Renal cortex interstitium (tissue), 11 donors: ENCODE measurements at regions not wholly inside any gene's neighbourhood (a gene's known extent, or its start where the extent isn't known, plus 50 kb on each side); places are given as distances from the start of the nearest gene placed in this dataset.
"Not testable (repeated sequence)": the region's sequence is repeated elsewhere in the genome, so short reads cannot be mapped to it uniquely, and the experiment has no call there.

Experiments used
- DNase-seq, 11 donors: peaks; one replicate each; pipeline ENCODE4 v3.0.0-alpha.2; 2013; ENCODE audit warnings: low read depth in 9 of 11, low spot score in 4 of 11; ENCODE audit errors: extremely low read depth in 1 of 11

DNA sequence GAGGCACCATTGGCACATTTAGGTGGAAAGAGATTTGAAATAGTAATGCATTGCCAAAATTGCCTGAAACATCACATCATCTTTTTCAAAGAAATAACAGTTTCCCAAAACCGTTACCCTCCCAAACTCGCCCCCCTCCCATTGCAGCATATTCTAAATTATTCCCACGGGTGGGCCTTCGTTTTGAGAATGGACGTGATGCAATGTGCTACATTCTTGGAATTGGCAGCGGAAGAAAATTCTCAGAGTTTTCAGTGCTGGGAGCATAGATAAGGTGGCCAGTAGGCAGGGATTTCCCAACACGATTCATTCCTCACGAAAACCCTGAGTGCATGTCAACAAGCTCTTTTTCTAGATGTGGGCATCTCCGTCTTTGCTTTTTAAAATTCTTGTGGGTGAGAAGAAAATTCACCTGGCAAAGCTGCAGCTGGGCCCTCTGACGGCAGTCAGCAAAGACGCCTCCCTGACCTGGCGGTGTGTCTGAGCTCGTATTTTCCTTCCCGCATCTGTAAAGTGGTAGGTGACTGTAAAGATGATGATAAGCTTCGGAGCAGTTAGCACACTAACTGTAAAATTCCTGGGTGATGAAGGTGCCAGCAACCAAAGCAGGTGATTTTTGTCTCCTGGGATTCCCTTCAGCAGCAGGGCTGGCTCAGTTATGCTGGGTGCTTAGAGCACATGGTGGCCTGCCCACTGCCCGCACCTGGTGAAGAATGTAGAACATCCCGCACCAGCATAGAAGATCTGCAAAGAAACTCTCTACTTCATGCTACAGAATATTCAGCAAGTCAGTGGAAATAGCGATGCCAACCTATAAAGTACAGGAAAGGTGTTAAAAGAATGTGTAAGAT lies 141.9 kb upstream of the KLF6 start:
- DNase-seq, result no peak

- DNase-seq, result no peak
Observed at GRCh38 chr10:3926258-3926657, 141.2 kb upstream of the KLF6 start.

DNA sequence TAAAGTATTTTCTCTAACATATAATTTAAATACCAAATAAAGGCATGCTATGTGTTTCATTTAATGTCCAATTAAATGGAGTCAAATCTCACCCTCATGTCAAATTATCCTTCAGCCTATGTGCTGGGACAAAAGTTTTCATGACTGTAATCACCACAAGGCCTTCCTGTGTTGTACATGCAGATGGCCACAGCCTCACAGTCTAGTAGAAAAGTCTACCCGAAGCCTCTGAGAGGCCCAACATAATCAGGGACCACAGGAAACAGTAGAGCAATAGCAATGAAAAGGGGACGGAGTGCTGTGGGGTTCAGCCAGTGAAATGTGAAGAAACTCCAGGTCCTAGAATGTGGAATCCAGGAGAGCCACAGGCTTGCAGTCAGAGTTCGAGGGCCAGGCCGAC lies 140.2 kb upstream of the KLF6 start:
- DNase-seq, result no peak

- no peak for DNase-seq
Observed at GRCh38 chr10:3924344-3924743, 139.3 kb upstream of the KLF6 start.

DNA sequence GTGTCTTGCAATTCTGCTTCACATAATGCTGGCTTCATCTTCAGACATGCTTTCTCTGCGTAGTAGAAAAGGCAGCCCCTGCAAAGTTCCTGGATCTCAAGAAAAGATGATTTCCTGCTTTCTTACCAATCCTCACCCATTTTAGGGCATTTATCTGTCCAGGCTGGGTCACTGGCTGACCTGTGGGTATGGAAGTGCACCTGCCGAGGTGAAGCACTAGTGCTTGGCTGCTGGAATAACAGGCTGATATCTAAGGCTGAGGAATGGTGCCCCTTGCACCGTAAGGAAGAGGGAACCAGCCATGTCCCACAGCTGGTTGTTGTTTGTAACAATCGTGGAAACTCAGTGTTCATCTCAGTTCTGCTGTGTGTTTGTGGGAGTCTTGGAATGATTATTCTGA lies 138.0 kb upstream of the KLF6 start:
- no peak for DNase-seq

DNA sequence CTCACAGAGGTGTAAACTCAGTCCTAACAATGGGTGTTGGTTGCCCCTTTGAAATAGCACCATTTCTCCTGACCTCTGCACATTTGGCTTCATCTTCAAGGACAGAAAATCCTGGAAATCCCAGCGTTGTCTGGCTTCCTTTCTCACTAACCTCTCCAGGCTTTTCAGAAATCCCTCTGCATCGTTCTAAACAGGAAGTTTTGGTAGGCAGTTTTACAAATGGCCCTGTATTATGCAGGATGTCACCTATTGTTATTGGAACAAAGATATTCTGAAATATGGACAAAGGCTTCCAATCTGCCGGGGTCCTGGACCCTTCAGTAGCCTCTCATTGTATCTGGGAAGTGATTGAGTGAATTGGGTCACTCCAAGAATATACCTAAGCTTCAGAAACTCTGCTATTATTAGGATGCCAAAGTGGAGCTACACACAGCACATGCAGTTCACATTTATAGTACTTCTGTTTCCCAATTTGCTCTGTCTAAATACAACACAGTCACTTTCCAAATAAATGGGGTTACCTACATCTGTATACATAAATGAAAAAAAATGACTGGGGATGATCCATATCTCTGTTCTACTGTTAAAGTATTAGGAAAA lies 134.8 kb upstream of the KLF6 start:
- no peak for DNase-seq

DNA sequence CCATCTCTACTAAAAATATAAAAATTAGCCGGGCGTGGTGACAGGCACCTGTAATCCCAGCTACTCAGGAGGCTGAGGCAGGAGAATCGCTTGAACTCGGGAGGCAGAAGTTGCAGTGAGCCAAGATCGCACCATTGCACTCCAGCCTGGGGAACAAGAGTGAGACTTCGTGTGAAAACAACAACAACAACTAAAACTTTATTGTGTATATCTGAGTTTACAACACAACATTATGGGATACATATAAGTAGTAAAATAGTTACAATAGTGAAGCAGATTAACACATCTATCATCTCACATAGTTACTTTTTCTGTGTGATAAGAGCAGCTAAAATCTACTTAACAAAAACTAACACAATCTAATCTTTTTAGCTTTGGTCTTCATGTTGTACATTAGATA lies 132.4 kb upstream of the KLF6 start:
- not testable (repeated sequence) for DNase-seq

DNA sequence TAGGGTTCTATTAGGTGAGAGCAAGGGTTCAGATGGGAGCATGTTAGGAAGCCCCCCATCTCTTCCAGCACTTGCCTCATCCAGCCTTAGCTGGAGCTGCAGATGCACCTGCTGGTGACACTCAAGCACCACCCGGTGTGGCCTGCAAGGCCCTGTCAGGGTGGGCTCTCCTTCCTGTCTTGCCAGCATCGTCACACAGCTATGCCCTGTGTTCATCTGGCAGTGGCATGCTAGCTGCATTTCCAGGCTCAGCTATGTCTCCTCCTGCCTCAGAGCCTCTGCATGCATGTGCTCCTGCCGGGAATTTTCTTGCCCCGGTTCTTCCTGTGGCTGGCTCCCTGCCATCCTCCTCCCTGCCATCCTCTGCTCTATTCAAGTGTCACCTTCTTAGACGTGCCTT lies 129.7 kb upstream of the KLF6 start:
- no peak for DNase-seq

GRCh38 chr10:3911713-3912442 lies 126.9 kb upstream of the KLF6 start:
- DNase-seq, result no peak

GRCh38 chr10:3911241-3911640 lies 126.2 kb upstream of the KLF6 start:
- DNase-seq, result no peak

DNA sequence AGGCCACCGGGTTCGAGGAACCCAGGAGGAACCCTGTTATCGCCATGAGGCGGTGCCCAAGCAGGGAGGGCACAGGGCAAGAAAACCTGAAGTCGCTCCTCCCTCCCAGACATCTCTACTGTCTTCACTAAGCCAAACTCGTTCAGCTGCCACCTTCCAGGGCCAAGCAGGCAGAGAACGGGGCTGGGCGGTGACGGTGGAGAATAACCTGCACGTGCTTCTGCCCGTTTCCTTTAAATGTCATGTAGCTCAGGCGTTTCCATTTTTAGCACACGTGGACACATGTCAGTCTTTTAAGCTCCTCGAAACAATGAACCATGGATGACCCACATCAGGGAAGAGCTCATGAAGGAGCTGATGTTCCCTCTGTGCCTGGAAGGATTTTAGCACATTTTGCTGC lies 124.3 kb upstream of the KLF6 start:
- no peak for DNase-seq

- DNase-seq, result no peak
Observed at GRCh38 chr10:3908183-3908582, 123.2 kb upstream of the KLF6 start.

GRCh38 chr10:3907514-3907913 lies 122.5 kb upstream of the KLF6 start:
- DNase-seq, result no peak

- no peak for DNase-seq
Observed at GRCh38 chr10:3906511-3907111, 121.6 kb upstream of the KLF6 start.

DNA sequence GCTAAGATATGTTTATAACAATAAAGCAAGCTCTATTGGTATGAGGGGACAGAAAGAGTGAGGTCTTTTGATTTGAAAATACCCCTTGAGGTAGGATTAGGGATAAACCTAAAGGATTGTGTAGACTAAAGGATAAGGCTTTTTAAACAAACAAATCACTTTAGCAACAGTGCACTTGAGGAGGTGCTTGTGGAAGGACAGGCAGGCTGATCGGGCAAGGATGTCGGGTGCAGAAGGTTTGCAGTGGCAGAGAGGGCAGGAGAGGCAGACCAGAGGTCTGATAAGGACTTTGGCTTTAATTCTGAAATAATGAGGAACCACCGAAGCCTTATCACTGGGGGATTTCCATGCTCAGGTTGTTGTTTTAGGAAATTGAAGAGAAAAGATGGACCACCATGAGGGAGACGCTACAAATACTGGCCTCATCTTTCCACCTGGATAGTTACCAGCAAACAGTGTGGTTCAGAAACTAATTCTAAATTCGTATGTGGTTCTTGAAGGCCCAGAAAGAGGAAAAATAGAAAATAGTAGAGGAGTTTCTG lies 119.5 kb upstream of the KLF6 start:
- DNase-seq, result no peak

DNA sequence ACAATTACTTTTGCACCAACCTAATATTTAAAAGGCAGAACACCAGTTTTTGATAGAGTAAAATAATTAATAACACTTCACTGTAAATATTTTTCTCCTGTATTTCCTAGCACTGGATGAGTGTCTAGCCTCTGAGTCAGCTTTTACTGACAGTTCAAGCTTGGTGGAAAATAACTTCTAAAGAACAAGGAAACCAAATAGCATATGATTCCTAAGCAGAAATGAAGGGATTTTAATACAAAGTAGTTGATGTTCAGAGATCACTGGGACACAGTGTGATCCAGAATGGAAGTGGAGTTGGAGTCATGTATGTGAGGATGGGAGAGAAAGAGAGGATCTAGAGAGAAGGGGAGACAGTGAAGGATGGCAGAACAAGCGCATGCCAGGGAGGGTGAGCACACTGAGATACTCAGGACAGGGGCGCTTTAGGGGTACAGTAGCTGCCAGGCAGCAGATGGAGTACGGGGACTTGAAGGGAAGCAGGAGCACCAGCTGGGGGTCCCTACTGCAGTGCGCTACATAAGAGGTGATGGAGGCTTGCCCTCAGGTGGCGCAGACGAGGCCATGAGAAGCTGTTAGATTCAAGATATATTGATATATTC lies 117.9 kb upstream of the KLF6 start:
- DNase-seq, result no peak

DNA sequence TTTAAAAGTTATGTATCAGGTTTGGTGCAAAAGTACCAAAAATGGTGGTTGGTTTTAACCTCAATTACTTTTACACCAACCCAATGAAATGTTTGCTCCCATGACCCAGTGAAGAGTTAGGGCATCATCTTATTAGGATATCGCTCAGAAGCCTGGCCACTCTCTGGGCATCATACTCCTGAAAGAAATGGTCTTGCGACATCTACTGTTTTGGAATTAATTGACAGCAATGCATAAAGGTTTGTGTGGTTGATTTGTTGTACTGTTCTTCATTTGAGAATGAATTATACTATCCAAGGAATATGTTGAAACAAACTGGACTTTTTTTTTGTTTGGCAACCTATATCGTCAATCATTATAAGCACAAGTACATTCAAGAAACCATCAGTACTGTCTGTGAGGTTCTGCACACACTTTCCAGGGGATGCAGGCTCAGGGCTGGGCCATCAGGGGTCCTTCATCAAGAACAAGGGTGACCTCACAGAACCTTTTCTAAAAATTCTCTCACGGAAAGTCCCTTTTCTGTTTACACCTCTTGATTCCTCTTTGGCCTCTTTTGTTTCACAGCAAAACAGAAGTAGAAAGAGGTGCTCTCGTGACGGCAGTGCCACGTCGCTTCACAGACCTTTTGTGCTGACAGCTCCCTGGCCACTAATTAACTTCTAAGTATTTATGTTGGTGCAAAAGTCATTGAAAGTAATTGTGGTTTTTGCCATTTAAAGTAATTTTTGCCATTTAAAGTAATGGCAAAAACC lies 117.2 kb upstream of the KLF6 start:
- DNase-seq, result no peak

- DNase-seq, result no peak
Observed at GRCh38 chr10:3901370-3901769, 116.4 kb upstream of the KLF6 start.

DNA sequence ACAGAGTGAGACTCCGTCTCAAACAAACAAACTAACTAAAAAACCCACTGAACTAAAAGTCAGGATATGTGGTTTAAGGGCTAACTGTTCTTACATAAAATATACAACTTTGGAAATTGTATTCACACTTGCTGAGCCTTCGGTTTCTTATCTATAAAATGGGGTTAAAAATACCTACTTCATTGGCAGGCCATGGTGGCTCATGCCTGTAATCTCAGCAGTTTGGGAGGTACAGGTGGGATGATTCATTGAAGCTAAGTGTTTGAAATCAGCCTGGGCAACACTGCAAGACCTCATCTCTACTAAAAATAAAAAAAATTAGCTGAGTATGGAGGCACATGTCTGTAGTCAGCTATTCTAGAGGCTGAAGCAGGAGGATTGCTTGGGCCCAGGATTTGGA lies 115.4 kb upstream of the KLF6 start:
- no peak for DNase-seq
